Skin of body (tissue), 1 donor: ENCODE measurements at regions not wholly inside any gene's neighbourhood (a gene's known extent, or its start where the extent isn't known, plus 50 kb on each side); places are given as distances from the start of the nearest gene placed in this dataset.
"Not testable (repeated sequence)": the region's sequence is repeated elsewhere in the genome, so short reads cannot be mapped to it uniquely, and the experiment has no call there.

Source experiments
- DNase-seq: peaks from one replicate; lab custom pipeline; 2025; lab: John Stamatoyannopoulos, UW

DNA sequence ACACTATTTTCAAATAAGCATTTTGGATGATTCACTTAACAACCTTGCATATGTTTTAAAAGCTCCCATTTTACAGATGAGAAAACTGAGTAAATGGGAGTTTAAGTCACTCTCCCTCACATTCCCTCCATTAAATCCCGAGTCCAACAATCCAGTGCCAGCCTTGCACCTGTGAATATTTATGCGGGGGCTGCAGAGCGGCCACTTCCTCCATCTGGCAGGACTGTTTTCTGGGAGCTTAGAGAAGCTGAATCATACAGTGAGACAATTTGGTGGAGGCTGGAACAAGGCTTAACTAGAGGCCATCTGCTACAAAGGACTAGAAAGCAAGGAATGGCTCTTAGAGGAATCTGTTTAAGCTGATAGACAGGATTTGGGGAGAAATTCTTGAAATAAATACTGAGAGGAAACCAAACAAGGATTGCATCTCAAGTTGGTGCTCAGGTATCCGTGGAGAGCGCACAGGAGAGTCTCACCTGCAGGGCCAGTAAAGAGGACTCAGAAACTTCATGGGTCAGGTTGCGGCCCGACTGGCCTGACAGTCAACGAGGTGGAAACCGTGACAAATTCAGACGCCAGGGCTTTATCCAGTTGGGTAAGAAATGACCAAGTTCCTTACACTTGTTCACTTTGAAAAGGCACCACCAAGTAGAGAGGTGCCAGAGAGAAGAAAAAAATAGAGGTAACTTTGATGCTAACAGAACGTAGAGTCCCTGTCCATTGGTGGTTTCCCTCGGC is 478.5 kb downstream of the QKI start:
- DNase-seq: no peak

DNA sequence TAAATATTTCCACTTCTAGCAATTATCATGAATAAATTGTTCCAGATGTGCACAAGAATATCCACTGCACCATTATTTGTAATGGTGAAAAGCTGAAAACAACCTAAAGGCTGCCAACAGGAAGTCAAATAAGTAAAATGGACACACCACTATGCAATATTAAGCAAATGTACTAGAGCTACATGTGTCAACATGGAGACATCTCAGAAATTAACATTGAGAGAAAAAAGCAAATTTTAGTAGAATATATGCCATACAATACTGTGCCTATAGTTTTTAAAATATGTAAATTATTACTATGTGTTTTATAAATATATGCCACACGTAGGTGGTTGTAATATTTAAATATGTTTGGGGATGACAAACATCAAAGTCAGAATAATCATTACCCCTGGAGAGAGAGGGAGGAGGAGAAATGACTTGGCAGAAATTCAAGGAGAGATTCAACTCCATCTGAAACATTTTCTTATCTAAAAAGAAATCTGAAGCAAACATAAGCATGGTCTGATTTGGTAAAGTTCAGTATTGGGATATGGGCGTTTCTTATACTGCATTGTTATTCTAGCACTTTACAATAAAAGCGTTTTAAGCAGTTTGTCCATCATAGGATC is 475.5 kb downstream of the QKI start:
- DNase-seq: no peak

DNA sequence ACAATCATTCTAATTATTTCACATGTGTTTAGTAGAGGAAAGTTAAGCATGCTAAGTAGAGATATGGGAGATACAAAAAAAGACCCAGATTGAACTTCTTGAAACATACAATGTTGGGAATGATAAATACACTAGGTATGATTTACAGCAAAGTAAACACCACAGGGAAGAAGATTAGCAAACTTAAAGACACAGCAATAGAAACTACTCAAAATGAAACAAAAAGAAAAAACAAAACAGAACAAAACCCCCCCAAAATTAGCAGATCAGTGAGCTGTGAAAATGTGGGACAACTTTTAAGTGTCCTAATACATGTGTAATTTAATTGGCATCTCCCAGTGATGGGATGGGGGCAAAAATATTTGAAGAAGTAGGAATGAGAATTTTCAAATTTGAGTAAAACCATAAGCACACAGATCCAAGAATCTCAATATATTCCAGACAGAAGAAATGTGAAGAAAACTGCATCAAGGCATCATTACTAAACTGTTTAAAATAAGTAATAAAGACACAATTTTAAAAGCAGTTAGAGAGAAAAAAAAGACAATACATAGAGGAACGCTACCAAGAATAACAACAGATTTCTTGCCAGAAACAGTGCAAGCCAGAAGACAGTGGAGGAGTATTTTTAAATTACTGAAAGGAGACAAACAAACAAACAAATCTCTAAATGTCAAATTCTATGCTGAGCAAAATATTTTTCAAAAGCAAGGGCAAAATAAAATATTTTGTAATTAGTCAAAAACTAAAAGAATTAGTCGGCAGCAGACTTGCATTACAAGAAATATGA is 473.7 kb downstream of the QKI start:
- no peak for DNase-seq

DNA sequence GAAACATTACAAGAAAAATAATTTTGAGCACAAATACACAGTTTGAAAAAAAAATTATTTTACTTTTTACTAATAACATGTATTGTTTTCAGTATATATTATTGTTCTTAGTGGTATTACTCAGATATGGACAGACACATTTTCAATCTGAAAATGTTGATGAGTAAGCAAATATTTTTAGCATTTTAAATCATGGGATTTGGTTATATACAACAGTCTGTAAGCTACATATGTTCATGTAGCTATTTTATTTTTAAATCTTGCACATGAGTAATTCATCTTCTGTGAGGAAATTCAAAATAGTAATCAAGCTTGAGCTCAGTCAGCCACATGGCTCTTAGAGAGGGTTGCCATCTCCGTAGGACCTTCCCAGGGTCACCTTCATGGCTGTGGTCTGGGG is 471.9 kb downstream of the QKI start:
- DNase-seq: no peak

DNA sequence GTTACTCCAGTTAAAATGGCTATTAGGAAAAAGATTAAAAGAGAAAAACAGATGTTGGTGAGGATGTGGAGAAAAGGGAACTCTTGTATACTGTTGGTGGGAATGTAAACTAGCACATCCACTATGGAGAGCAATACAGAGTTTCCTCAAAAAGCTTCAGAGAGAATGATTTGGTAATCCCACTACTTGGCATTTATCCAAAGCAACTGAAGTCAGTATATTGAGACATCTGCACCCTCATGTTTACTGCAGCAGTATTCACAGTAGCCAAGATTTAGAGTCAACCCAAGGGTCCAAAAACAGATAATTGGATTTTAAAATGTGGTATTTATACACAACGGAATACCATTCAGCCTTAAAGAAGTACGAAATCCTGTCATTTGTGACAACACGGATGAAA is 469.5 kb downstream of the QKI start:
- DNase-seq: no peak

DNA sequence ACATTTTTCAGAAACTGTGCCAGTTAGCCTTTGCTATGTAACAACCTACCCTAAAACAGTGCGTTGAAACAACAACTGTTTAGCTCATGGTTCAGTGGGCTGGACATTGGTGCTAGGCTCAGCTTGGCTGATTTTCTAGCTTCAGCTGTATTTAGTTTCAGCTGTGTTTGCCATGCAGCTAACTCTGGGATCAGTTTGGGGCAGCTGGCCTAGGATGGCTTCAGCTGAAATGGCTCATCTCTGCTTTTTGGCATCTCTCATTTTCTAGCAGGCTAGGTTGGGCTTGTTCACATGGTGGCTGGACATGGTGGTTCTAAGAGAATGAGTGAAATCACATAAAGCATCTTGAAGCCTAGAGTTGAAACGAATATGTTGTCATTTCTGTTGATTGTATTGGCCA is 464.2 kb downstream of the QKI start:
- DNase-seq: no peak

DNA sequence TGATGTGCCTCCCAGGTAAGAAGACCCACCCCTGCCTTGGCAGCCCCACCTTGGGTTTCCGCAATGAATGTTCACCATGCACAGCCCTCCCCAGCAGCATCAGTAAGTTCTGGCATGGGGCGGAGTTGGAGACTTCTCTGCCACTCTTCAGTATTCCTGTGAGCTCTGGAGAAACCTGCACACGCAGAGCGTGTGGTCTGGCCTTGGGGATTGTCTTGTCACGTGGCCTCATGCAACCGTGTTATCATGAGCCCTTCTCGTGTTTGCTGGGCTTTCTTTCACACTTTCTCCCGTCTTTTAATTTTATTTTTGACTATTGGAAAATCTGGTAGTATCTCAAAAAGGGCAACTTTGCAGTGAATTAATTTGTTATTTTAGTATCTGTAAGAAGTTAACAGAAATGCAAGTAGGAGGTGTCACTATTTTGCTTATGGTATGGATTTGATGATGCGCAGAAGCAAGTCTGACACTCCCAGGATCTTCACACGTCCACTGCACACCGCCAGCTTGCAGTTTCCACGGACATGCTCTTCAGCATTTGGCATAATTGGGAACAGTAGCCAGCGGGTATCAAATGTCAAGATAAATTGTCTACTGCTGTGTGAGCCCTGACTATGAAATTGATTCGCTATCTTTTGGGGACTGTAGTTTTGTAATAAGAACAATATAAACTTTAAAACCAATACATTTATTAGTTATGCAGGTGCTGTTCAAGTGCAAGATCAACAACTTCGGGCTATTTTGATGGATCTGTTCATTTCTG is 463.5 kb downstream of the QKI start:
- DNase-seq: no peak

DNA sequence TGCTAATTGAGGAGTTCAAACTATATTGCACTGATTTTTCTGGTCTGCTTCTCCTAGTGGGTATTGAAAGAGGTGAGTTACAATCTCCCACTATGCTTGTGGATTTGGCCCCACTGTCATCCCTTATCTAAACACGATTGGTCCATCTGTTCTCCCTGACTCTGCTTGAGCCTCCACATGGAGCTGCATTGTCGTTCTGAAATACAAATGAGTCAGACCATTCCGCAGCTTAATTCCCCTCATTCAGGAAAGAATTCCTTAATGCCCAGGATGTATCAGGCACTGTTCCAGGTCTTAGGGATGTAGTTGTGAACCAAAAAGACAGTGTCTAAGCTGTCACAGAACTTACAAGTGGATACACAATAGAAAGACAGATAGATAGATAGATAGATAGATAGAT is 461.9 kb downstream of the QKI start:
- DNase-seq: no peak

DNA sequence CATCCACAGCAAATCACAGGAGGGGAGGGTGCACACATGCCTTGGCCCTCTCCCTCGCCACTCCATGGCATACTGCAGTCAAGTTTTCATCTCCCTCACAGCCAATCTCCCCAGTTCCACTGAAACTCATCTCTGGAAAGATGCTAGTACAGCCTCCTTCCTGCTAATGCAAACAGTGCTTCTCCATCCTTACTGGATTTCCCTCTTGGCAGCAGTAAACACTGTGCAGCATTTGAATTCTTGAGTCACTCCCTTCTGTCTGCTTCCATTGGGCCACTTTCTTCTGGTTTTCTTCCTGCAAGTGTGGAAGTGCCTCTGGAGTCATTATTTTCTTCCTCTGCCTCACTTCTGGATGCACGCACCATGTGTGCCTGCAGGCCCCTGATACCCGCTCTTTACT is 460.3 kb downstream of the QKI start:
- no peak for DNase-seq

DNA sequence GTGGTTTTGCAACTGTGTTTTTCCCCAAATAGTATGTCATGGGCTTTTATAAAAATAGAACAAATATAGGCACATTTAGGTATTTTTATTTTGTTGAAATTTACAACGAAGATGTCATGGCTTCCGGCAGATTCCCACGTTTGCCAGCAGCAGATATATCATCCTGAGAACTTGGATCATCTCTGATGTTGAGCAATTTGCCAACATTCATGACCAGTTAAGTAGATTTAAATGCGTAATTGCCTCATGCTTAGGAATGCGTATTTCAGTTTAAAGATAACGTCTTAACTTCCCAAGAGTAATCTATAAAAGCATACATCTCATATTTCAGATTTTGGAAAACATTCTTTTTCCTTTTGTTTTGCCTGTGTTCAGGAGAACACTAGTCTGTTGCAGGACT is 457.8 kb downstream of the QKI start:
- DNase-seq: peak; percentile 88

DNA sequence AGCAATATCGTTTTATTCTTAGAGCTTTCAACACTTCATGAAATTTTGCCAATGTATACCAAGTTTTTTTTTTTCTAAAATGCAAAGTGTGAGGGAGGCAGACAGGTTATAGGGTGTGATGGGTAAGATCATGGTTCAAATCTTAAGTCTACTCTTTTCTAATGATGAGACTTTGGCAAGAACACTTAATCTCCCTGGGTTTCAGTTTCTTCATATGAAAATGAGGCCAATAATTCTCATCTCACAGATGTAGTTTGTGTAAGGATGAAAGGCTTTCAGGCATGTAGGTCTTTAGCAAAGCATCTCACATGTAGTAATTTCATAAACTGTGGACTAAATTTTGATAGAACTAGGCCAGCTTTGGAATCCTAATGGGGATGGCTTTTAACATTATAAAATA is 457.1 kb downstream of the QKI start:
- DNase-seq: no peak

DNA sequence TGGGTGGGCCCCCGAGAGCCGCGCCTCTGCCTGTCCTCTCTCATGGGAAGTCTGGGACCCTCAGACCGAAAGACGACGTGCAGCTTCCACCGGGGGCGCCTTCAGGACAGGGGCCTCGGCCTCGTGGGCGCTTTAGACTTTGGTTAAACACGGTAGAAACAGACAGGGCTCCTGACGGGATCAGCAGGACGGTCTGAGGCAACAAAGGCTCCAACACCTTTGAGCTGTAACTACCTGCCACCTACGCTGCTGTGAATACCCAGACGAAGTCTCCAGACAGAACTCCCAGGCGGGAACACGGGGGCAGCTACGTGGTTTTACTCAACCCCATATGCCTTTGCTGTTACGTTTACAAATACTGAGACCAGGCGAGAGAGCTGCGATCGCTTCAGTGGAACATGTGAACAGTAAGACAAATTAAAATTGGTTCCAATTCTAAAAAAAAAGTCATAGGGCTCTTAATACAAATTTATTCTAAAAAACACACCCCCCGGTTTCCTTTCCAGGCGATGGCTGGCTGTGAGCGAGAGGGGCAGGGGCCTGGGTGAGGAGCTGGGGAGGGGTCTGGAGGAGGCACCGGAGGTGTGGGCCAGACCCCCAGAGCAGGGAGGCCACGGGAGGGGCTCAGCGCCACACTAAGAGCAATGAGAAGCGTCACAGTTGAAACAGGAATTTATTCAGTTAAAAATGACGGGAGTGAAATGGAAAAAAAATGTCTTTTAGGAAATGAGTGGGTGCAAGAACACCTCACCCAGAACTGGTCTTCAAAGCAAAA is 453.2 kb downstream of the QKI start:
- DNase-seq: no peak

DNA sequence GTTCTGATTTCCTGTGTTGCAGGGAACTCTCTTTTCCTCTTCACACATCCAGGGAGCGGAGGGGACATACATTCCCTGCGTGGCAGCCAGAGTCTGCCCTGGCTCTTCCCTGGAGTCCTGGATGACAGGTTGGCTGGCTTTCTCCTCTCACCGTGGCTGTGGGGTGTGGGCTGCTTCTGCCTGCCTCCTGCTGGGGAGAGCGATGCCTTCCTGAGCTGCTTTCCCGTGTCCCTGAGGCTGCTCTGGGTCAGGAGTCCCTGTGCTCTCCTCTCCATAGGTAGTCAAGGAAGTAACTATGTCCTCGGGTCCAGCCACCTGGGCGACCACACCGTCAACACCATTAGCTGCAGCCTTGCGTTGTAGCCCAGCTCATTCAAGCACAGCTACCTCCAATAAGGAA is 451.7 kb downstream of the QKI start:
- no peak for DNase-seq

DNA sequence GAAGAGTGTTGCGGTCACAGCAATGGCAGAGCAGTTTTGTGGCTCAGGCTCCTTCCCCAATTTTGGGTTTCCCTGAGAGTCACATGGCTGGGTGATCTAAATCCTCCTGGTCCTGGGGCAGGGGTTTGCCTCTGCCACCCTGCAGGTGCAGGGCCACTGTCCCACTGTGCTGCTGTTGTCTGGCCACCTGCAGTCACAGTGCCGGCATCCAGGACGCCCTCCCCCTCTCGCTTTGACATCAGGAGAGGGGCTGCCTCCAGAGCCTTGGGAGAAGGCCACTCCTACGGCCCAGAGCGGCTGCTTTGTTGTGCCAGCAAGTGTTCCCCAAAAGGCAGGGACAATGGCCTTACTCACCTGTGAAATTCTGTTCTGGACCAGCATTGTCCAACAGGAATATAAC is 449.0 kb downstream of the QKI start:
- no peak for DNase-seq

DNA sequence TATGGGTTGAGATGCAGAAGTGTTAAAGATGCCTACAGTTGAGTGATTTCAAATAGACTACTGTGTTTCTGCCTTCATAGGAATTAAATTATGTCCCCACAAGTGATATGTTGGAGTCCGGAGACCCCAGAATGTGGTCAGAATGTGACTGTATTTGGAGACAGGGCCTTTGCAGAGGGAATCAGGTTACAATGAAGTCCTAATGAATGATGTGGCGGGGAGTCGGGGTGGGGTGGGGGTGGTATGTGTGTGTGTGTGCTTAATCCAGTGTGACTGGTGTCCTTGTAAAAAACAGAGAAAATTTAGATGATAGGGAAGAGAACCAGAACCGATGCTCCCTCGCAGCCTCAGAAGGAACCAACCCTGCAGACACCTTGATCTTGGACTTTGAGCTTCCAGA is 448.2 kb downstream of the QKI start:
- DNase-seq: no peak

DNA sequence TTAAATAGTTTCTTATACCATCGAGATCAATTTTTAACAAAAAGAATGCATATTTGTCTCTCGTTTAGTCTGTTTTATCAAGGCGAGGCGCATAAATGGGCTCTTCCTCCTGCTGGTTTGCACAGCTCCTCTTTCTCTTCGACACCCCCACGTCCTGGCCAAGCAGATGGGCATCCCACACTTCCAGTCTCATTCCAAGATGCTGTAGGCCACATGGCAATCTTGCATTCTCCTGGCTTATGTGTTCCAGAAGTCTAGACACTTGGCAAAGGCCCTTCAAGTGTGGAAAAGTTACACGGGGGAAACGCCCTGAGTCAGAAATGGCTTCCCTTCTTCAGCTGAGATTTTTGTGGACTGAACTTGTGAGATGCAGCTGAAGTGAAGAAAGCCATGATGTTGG is 447.1 kb downstream of the QKI start:
- DNase-seq: no peak

DNA sequence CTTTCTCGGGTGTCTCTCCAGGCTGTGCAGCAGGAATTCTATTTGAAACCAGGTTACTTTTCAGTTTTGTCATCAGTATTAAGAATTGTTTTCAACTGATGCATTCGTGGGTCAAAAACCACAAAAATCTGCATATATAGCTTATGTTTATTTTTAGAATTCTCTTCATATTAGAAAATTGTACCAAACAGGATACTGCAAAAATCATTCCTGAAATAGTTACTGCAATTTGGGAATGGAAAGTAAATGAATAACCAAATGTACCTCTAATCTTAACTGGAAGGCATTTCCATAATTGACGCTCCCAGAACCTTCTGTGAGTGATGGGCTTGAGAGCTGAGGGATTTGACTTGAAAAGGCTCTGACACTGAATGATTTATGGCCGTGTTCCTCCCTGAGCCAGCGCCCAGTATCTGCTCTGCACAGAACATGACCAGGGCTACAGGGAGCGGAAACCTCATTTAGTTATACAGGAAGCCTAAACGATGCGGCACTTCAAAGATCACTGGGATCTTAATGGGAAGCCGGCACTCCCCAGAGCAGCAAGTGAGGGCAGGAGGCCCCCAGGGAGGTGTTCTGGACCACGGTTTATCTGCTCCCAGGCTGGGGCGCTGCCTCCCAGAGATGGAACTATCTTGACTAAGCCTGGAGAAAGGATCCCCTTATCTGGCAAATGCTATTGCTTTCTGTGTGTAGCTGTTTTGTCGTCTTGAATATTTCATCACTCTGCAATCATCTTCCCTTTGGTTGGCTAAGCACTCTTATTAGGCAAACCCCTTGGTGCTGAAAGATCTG is 446.0 kb downstream of the QKI start:
- no peak for DNase-seq

DNA sequence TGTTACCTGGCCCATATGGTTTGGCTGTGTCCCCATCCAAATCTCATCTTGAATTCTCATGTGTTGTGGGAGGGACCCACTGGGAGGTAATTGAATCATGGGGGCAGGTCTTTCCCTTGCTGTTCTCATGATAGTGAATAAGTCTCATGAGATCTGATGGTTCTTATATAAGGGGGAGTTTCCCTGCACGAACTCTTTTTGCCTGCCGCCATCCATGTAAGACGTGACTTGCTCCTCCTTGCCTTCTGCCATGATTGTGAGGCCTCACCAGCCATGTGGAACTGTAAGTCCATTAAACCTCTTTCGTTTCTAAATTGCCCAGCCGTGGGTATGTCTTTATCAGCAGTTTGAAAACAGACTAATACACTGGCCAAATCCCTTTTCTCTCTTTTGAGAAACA is 444.4 kb downstream of the QKI start:
- not testable (repeated sequence) for DNase-seq

DNA sequence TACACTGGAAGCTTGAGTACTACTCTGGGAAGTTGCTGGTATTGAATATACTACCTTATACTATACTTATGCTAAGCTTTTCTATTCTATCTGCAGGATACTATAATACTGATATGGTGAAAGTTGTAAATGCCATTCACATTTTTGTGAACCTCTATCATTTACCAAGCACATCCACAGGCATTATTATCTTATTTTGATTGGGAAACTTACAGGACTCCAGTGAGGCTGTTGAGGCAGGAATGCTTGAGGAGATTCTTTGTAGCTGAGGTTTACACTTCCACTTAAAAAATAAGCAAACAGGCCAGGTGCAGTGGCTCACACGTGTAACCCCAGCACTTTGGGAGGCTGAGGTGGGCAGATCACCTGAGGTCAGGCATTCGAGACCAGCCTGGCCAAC is 442.9 kb downstream of the QKI start:
- no peak for DNase-seq

DNA sequence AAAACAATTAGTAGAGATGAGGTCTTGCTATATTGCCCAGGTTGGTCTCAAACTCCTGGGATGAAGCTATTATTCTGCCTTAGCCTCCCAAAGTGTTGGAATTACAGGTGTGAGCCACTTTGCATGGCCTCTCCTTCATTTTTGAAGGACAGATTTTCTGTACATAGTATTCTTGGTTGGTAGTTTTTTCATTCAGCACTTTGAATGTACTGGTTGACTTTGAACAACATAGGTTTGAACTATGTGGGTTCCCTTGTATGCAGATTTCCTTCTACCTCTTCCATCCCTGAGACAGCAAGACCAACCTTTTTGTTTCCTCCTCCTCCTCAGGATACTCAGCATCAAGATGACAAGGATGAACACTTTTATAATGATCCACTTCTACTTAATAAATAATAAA is 436.4 kb downstream of the QKI start:
- no peak for DNase-seq
